Endothelial cell of umbilical vein (primary cell): ENCODE measurements at regions not wholly inside any gene's neighbourhood (a gene's known extent, or its start where the extent isn't known, plus 50 kb on each side); places are given as distances from the start of the nearest gene placed in this dataset.

Experiments used
- BruUV-seq: library from RNA; stranded (reverse); fragments of 400-500 nt; replicated peaks from 2 replicates; lab custom pipeline; 2021; lab: Mats Ljungman, UMichigan
- CTCF ChIA-PET: fragments of 300-600, 350-600 bp; sonication (Branson Sonifier 250); formaldehyde crosslinking; loops from one replicate; lab custom pipeline; 2021; ENCODE audit warnings: antibody characterized with exemption, inconsistent platforms; lab: Charles Lee
- POLR2A ChIA-PET: fragments of 300-600, 350-600 bp; sonication (Branson Sonifier 250); formaldehyde crosslinking; loops from one replicate; lab custom pipeline; 2021; ENCODE audit warnings: antibody characterized with exemption, inconsistent platforms; lab: Charles Lee
- DNase-seq: peaks from one replicate; pipeline ENCODE4 v3.0.0-alpha.2; 2011; ENCODE audit warnings: low read depth, low spot score
- FAIRE-seq: peaks from 2 replicates; lab custom pipeline; 2011; peaks lifted over from hg19 to GRCh38; lab: Jason Lieb, UNC
- H2AFZ ChIP-seq: 2 replicates; pipeline ENCODE4 v1.6.0; 2012; ENCODE audit warnings: low read depth, low read length, control low read depth, inconsistent platforms
- H3K27ac ChIP-seq: 2 replicates; pipeline ENCODE4 v1.5.1; 2011; ENCODE audit warnings: low read depth, mild to moderate bottlenecking, control low read depth, low read length, moderate library complexity; ENCODE audit not compliant: insufficient read depth
- H3K27me3 ChIP-seq, 2 experiments: 2 replicates each; pipeline versions ENCODE4 v1.6.0 to v1.6.1; 2011; ENCODE audit warnings: low read length in 2 of 2, mixed read lengths in 1 of 2; ENCODE audit not compliant: control insufficient read depth in 2 of 2, insufficient read depth in 2 of 2
- H3K36me3 ChIP-seq, 2 experiments: 2 replicates in 1 of 2; 3 replicates in 1 of 2; pipeline ENCODE4 v1.5.1; 2011; ENCODE audit warnings: low read length in 2 of 2, mild to moderate bottlenecking in 1 of 2, moderate library complexity in 1 of 2; ENCODE audit not compliant: control insufficient read depth in 2 of 2, insufficient read depth in 2 of 2; ENCODE audit errors: extremely low read depth in 1 of 2
- H3K4me1 ChIP-seq: 3 replicates; pipeline ENCODE4 v1.5.1; 2011; ENCODE audit warnings: mild to moderate bottlenecking, low read length; ENCODE audit not compliant: control insufficient read depth, insufficient read depth; ENCODE audit errors: extremely low read depth
- H3K4me2 ChIP-seq: 2 replicates; pipeline ENCODE4 v1.6.1; 2011; ENCODE audit warnings: low read length, control low read depth, mixed read lengths; ENCODE audit not compliant: insufficient read depth
- H3K4me3 ChIP-seq, 3 experiments: fragments of 200-600 bp in 1 of 3; sonication (generic), shearing (Covaris generic) in 1 of 3; replicated peaks in 1 of 3; 2 replicates each; pipeline ENCODE4 v1.5.1; 2011 to 2016; ENCODE audit warnings: control low read depth in 3 of 3, low read length in 3 of 3, mild to moderate bottlenecking in 2 of 3, inconsistent platforms in 1 of 3, low read depth in 1 of 3, moderate library complexity in 1 of 3; ENCODE audit not compliant: insufficient read depth in 1 of 3
- H3K79me2 ChIP-seq: 2 replicates; pipeline ENCODE4 v1.6.0; 2012; ENCODE audit warnings: low read length, inconsistent platforms; ENCODE audit not compliant: control insufficient read depth, insufficient read depth
- H3K9ac ChIP-seq: replicated peaks from 2 replicates; pipeline ENCODE3; 2011; ENCODE audit warnings: low read length, control low read depth; ENCODE audit not compliant: insufficient read depth; ENCODE audit errors: extremely low read depth
- H3K9me1 ChIP-seq: replicated peaks from 3 replicates; pipeline ENCODE4 v1.6.0; 2011; ENCODE audit warnings: mild to moderate bottlenecking, low read length; ENCODE audit not compliant: control insufficient read depth, insufficient read depth; ENCODE audit errors: extremely low read depth
- H3K9me3 ChIP-seq: replicated peaks from 2 replicates; pipeline ENCODE4 v1.5.1; 2012; ENCODE audit warnings: low read length, inconsistent platforms; ENCODE audit not compliant: control insufficient read depth, insufficient read depth
- H4K20me1 ChIP-seq: replicated peaks from 2 replicates; pipeline ENCODE3; 2011; ENCODE audit warnings: mild to moderate bottlenecking, low read length; ENCODE audit not compliant: control insufficient read depth, insufficient read depth; ENCODE audit errors: extremely low read depth
- CTCF ChIP-seq, 2 donors: IDR thresholded peaks; 1 replicate in 1 of 2; 2 replicates in 1 of 2; pipeline ENCODE4 v1.5.1; 2011; ENCODE audit warnings: low read length in 2 of 2, mild to moderate bottlenecking in 2 of 2, moderate library complexity in 2 of 2, control low read depth in 1 of 2, inconsistent platforms in 1 of 2, low read depth in 1 of 2; ENCODE audit not compliant: insufficient read depth in 1 of 2; ENCODE audit errors: extremely low read depth in 1 of 2
- EZH2 ChIP-seq: IDR thresholded peaks from 2 replicates; pipeline ENCODE4 v1.6.1; 2012; ENCODE audit warnings: borderline replicate concordance, low read depth, mild to moderate bottlenecking, moderate library complexity, low read length, inconsistent platforms; ENCODE audit not compliant: severe bottlenecking
- FOS ChIP-seq: IDR thresholded peaks from 2 replicates; pipeline ENCODE4 v1.6.1; 2011; ENCODE audit warnings: mild to moderate bottlenecking, low read length, moderate library complexity, borderline replicate concordance; ENCODE audit not compliant: insufficient read depth
- GATA2 ChIP-seq: IDR thresholded peaks from 2 replicates; pipeline ENCODE4 v1.7.0; 2011; ENCODE audit warnings: low read depth, mild to moderate bottlenecking, moderate library complexity, mixed read lengths, low read length; ENCODE audit not compliant: insufficient read length, insufficient read depth
- JUN ChIP-seq: IDR thresholded peaks from 2 replicates; pipeline ENCODE4 v1.6.1; 2011; ENCODE audit warnings: borderline replicate concordance, low read depth; ENCODE audit not compliant: insufficient read length, insufficient read depth
- MYC ChIP-seq: IDR thresholded peaks from one replicate; pipeline ENCODE4 v1.6.1; 2011; ENCODE audit warnings: mild to moderate bottlenecking, low read depth, low read length
- POLR2A ChIP-seq: IDR thresholded peaks from 2 replicates; pipeline ENCODE4 v1.6.1; 2012; ENCODE audit warnings: low read depth, mild to moderate bottlenecking, control low read depth, low read length
- POLR2AphosphoS5 ChIP-seq: IDR thresholded peaks from 2 replicates; pipeline ENCODE4 v1.6.1; 2012; ENCODE audit warnings: low read depth, mild to moderate bottlenecking, control low read depth, low read length, moderate library complexity; ENCODE audit not compliant: insufficient read depth
- dilution Hi-C: fragments of 300-500 bp; cut with MboI; formaldehyde crosslinking; loops from one replicate; pipeline ENCODE4 v1.15.0; 2019; ENCODE audit warnings: low sequenced_read_pairs; ENCODE audit not compliant: extremely low pct_ligation_motif_present
- intact Hi-C: fragments of 100-400 bp; cut with micrococcal nuclease; formaldehyde crosslinking; loops from one replicate; pipeline ENCODE4 v1.10.0; 2022
- TF ChIP-seq, protein P1 (sequence below): IDR thresholded peaks from 2 replicates; pipeline ENCODE4 v1.6.1; 2011; ENCODE audit not compliant: insufficient read depth, insufficient read length

GRCh38 chr15:37221671-37222145 lies 121.4 kb upstream of the MEIS2 start:
- Histone ChIP-seq H3K4me1 (no peaks in the 10 kb centered on the region), H3K9me3 (no peaks in the 10 kb centered on the region), H3K27me3 (no peaks in the 10 kb centered on the region), H3K9me1 (no peaks in the 10 kb centered on the region), H3K79me2 (no peaks in the 10 kb centered on the region), H3K9ac (no peak overlapping the region), H2AFZ (no peak overlapping the region), H3K4me3 (no peak overlapping the region), H4K20me1 (no peaks in the 10 kb centered on the region), H3K27ac (no peak overlapping the region), H3K4me2 (no peak overlapping the region), H3K36me3 (no peaks in the 10 kb centered on the region)
- intact Hi-C loops (no loop called here), dilution Hi-C loops (no loop called here)
- DNase-seq (no peak), FAIRE-seq (no peak)
- TF ChIP-seq CTCF (IDR thresholded peaks at IDR 0.05; ENCODE audit: extremely low read depth in 1 of 2, insufficient read depth in 1 of 2, low read depth in 1 of 2, low read length in 2 of 2) = no peak
- TF ChIP-seq POLR2AphosphoS5 = no peak
- no peak for TF ChIP-seq GATA2
- TF ChIP-seq POLR2A = no peak
- no peak for TF ChIP-seq MYC
- TF ChIP-seq FOS = no peak
- no peak for TF ChIP-seq JUN
- TF ChIP-seq, protein P1, sequence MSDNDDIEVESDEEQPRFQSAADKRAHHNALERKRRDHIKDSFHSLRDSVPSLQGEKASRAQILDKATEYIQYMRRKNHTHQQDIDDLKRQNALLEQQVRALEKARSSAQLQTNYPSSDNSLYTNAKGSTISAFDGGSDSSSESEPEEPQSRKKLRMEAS = no peak
- no peak for TF ChIP-seq EZH2
- ChIA-PET POLR2A (no interaction called here), CTCF (no interaction called here)
- no TSS peak for BruUV-seq
